ENCODE measurements at regions not wholly inside any gene's neighbourhood (a gene's known extent, or its start where the extent isn't known, plus 50 kb on each side); places are given as distances from the start of the nearest gene placed in this dataset.
"Not testable (repeated sequence)": the region's sequence is repeated elsewhere in the genome, so short reads cannot be mapped to it uniquely, and the experiment has no call there.

GRCh38 chr1:96865731-96866685 is 144.4 kb downstream of the PTBP2 start:
- DNase-seq (ENCODE audit: low read depth): peak; percentile 19

- no peak for DNase-seq (ENCODE audit: low read depth)
Measured at GRCh38 chr1:96872757-96873156, 151.2 kb downstream of the PTBP2 start.

- no peak for DNase-seq (ENCODE audit: low read depth)
Measured at GRCh38 chr1:96878640-96879039, 157.1 kb downstream of the PTBP2 start.

GRCh38 chr1:96880626-96881025 is 159.0 kb downstream of the PTBP2 start:
- no peak for DNase-seq (ENCODE audit: low read depth)

GRCh38 chr1:96882096-96882495 is 160.5 kb downstream of the PTBP2 start:
- DNase-seq (ENCODE audit: low read depth): no peak

- DNase-seq (ENCODE audit: low read depth): no peak
Measured at GRCh38 chr1:96886474-96886873, 164.9 kb downstream of the PTBP2 start.

GRCh38 chr1:96887501-96887900 is 165.9 kb downstream of the PTBP2 start:
- no peak for DNase-seq (ENCODE audit: low read depth)

GRCh38 chr1:96901783-96902363 is 180.3 kb downstream of the PTBP2 start:
- DNase-seq (ENCODE audit: low read depth): no peak

- DNase-seq (ENCODE audit: low read depth): no peak
Measured at GRCh38 chr1:96912248-96912647, 190.7 kb downstream of the PTBP2 start.

GRCh38 chr1:96915701-96916100 is 194.1 kb downstream of the PTBP2 start:
- DNase-seq (ENCODE audit: low read depth): not testable (repeated sequence)

- DNase-seq (ENCODE audit: low read depth): peak; percentile 62
Measured at GRCh38 chr1:96918406-96918805, 196.8 kb downstream of the PTBP2 start.

- DNase-seq (ENCODE audit: low read depth): no peak
Measured at GRCh38 chr1:96922181-96922580, 200.6 kb downstream of the PTBP2 start.

GRCh38 chr1:96923753-96924152 is 202.2 kb downstream of the PTBP2 start:
- no peak for DNase-seq (ENCODE audit: low read depth)

GRCh38 chr1:96926176-96926575 is 204.6 kb downstream of the PTBP2 start:
- no peak for DNase-seq (ENCODE audit: low read depth)

- peak; percentile 54 for DNase-seq (ENCODE audit: low read depth)
Measured at GRCh38 chr1:96927125-96927524, 205.5 kb downstream of the PTBP2 start.

GRCh38 chr1:96931136-96931535 is 209.6 kb downstream of the PTBP2 start:
- no peak for DNase-seq (ENCODE audit: low read depth)

GRCh38 chr1:96934282-96934681 is 212.7 kb downstream of the PTBP2 start:
- DNase-seq (ENCODE audit: low read depth): no peak

GRCh38 chr1:96944432-96945092 is 223.0 kb downstream of the PTBP2 start:
- no peak for DNase-seq (ENCODE audit: low read depth)

GRCh38 chr1:96945509-96946084 is 224.0 kb downstream of the PTBP2 start:
- DNase-seq (ENCODE audit: low read depth): peak; percentile 14

GRCh38 chr1:96955307-96956012 is 233.9 kb downstream of the PTBP2 start:
- no peak for DNase-seq (ENCODE audit: low read depth)

- no peak for DNase-seq (ENCODE audit: low read depth)
Measured at GRCh38 chr1:96962216-96962615, 240.6 kb downstream of the PTBP2 start.

GRCh38 chr1:96962751-96963211 is 241.2 kb downstream of the PTBP2 start:
- no peak for DNase-seq (ENCODE audit: low read depth)
